GM23338 (cell line): ENCODE measurements at regions not wholly inside any gene's neighbourhood (a gene's known extent, or its start where the extent isn't known, plus 50 kb on each side); places are given as distances from the start of the nearest gene placed in this dataset.

Source experiments
- ATAC-seq: fragments of 200-7000 bp; cut with Tn5 transposase; 3 replicates; pipeline ENCODE4 v1.9.1; 2020
- DNase-seq: peaks from one replicate; pipeline ENCODE4 v3.0.0-alpha.2; 2015; ENCODE audit warnings: low spot score
- H2AFZ ChIP-seq: fragments of 200-600 bp; sonication (generic); 2 replicates; pipeline ENCODE4 v1.8.0; 2016; ENCODE audit warnings: antibody characterized with exemption, mild to moderate bottlenecking, moderate library complexity
- H3F3A ChIP-seq: fragments of 200-600 bp; sonication (generic); replicated peaks from 2 replicates; pipeline ENCODE4 v1.8.0; 2017; ENCODE audit warnings: antibody characterized with exemption, mixed run types, low read depth
- H3K27ac ChIP-seq: fragments of 200-600 bp; sonication (generic); 2 replicates; pipeline ENCODE4 v1.6.1; 2016; ENCODE audit warnings: low read depth
- H3K27me3 ChIP-seq: fragments of 200-600 bp; sonication (generic); 2 replicates; pipeline ENCODE4 v1.8.0; 2016; ENCODE audit warnings: mild to moderate bottlenecking, mixed run types, moderate library complexity; ENCODE audit not compliant: insufficient read depth
- H3K36me3 ChIP-seq: fragments of 200-600 bp; sonication (generic); 2 replicates; pipeline ENCODE4 v1.8.0; 2016; ENCODE audit warnings: mild to moderate bottlenecking; ENCODE audit not compliant: insufficient read depth
- H3K4me1 ChIP-seq: fragments of 200-600 bp; sonication (generic); 2 replicates; pipeline ENCODE4 v1.8.0; 2016; ENCODE audit warnings: mild to moderate bottlenecking, moderate library complexity; ENCODE audit not compliant: insufficient read depth
- H3K4me2 ChIP-seq: fragments of 200-600 bp; sonication (generic); 2 replicates; pipeline ENCODE4 v1.7.1; 2017; ENCODE audit warnings: mixed run types
- H3K4me3 ChIP-seq: fragments of 200-600 bp; sonication (generic); 2 replicates; pipeline ENCODE4 v1.6.1; 2016; ENCODE audit warnings: mixed run types
- H3K79me2 ChIP-seq: fragments of 200-600 bp; sonication (generic); replicated peaks from 2 replicates; pipeline ENCODE4 v1.8.0; 2017; ENCODE audit warnings: mild to moderate bottlenecking; ENCODE audit not compliant: insufficient read depth
- H3K9me2 ChIP-seq: fragments of 200-600 bp; sonication (generic); 2 replicates; pipeline ENCODE4 v1.8.0; 2017; ENCODE audit not compliant: insufficient read depth
- H4K20me1 ChIP-seq: fragments of 200-600 bp; sonication (generic); replicated peaks from 2 replicates; pipeline ENCODE4 v1.8.0; 2017; ENCODE audit warnings: mild to moderate bottlenecking; ENCODE audit not compliant: insufficient read depth
- H3K27ac Mint-ChIP-seq: 2 replicates; pipeline ENCODE4 v1.8.0; 2020; ENCODE audit warnings: inconsistent platforms, mild to moderate bottlenecking, moderate library complexity, mixed read lengths
- H3K27me3 Mint-ChIP-seq: 3 replicates; pipeline ENCODE4 v1.8.0; 2022; ENCODE audit warnings: low read depth, mild to moderate bottlenecking, moderate library complexity, mixed read lengths, inconsistent platforms; ENCODE audit not compliant: insufficient read depth, poor library complexity
- H3K36me3 Mint-ChIP-seq: 3 replicates; pipeline ENCODE4 v1.8.0; 2021; ENCODE audit warnings: low read depth, mild to moderate bottlenecking, inconsistent platforms, moderate library complexity, mixed read lengths
- H3K4me1 Mint-ChIP-seq: 3 replicates; pipeline ENCODE4 v1.8.0; 2020; ENCODE audit warnings: mild to moderate bottlenecking, inconsistent platforms, mixed read lengths
- H3K4me3 Mint-ChIP-seq: 3 replicates; pipeline ENCODE4 v1.8.0; 2021; ENCODE audit warnings: moderate library complexity, mild to moderate bottlenecking, inconsistent platforms, mixed read lengths
- H3K9me3 Mint-ChIP-seq: 3 replicates; pipeline ENCODE4 v1.8.0; 2020; ENCODE audit warnings: moderate library complexity, mild to moderate bottlenecking, inconsistent platforms, mixed read lengths
- CREB1 ChIP-seq: fragments of 250-450 bp; sonication (Bioruptor Pico); IDR thresholded peaks from 2 replicates; pipeline ENCODE4 v1.5.0; 2020; ENCODE audit warnings: low read depth, mild to moderate bottlenecking, moderate library complexity
- EZH2 ChIP-seq: fragments of 200-600 bp; sonication (generic); IDR thresholded peaks from one replicate; pipeline ENCODE4 v1.8.0; 2017; ENCODE audit warnings: antibody characterized with exemption, mild to moderate bottlenecking, low read depth; ENCODE audit not compliant: unreplicated experiment
- EZH2phosphoT487 ChIP-seq: fragments of 200-600 bp; sonication (generic); IDR thresholded peaks from one replicate; pipeline ENCODE4 v1.8.1; 2018; ENCODE audit warnings: antibody characterized with exemption; ENCODE audit not compliant: unreplicated experiment
- JUNB ChIP-seq: IDR thresholded peaks from one replicate; pipeline ENCODE4 v1.6.1; 2016; ENCODE audit warnings: antibody characterized with exemption; ENCODE audit not compliant: unreplicated experiment
- NANOG ChIP-seq: IDR thresholded peaks from 2 replicates; pipeline ENCODE4 v1.6.1; 2016; ENCODE audit warnings: antibody characterized with exemption, borderline replicate concordance
- POLR2AphosphoS5 ChIP-seq: IDR thresholded peaks from 2 replicates; pipeline ENCODE4 v1.6.1; 2016; ENCODE audit warnings: antibody characterized with exemption, low read depth
- STAT1 ChIP-seq: IDR thresholded peaks from one replicate; pipeline ENCODE4 v1.6.1; 2016; ENCODE audit warnings: antibody characterized with exemption; ENCODE audit not compliant: unreplicated experiment
- ZNF114 ChIP-seq: fragments of 250-450 bp; sonication (Bioruptor Pico); IDR thresholded peaks from 2 replicates; pipeline ENCODE4 v1.5.0; 2020; ENCODE audit warnings: mild to moderate bottlenecking, moderate library complexity
- ZNF331 ChIP-seq: fragments of 250-450 bp; sonication (Bioruptor Pico); IDR thresholded peaks from 2 replicates; pipeline ENCODE4 v1.5.0; 2020; ENCODE audit warnings: low read depth, mild to moderate bottlenecking, moderate library complexity
- TF ChIP-seq, protein P1 (sequence below): IDR thresholded peaks from 2 replicates; pipeline ENCODE4 v1.6.1; 2016; ENCODE audit warnings: antibody characterized with exemption
- TF ChIP-seq, protein P2 (sequence below), 2 experiments: fragments of 200-600 bp in 1 of 2; sonication (generic) in 1 of 2; conservative IDR thresholded peaks; 2 replicates each; pipeline versions ENCODE4 v1.5.1 to v1.6.1; 2016 to 2017; ENCODE audit warnings: antibody characterized with exemption in 2 of 2, low read depth in 2 of 2, mild to moderate bottlenecking in 2 of 2, moderate library complexity in 1 of 2
- TF ChIP-seq, protein P3 (sequence below): IDR thresholded peaks from one replicate; pipeline ENCODE4 v1.6.1; 2018; ENCODE audit warnings: antibody characterized with exemption; ENCODE audit not compliant: unreplicated experiment

DNA sequence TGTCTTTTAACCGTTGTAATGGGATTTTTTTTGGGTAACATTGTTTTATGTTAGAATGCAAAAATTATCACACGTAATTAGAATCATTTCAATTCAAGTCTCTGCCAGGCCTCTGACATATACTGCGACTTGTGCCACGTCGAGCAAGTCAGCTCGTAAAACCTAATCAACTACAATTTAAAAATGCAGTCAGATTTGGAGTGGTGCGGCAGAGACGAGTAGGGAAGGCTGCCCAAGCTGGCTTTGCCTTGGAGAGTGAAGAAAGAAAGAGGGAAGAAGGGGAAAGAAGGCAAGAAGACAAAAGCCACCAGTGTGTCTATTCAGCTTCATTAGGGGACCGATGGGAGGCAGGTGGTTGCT lies 110.7 kb downstream of the MIAT start:
- H3K9me2 ChIP-seq, result no peaks in the 10 kb centered on the region
- H3K4me2 ChIP-seq, result no peak overlapping the region
- DNase-seq (no peak), ATAC-seq (no peak)
- no peak overlapping the region for H3K4me3 Mint-ChIP-seq
- H3K79me2 ChIP-seq, result no peaks in the 10 kb centered on the region
- H3F3A ChIP-seq, result no peaks in the 10 kb centered on the region
- H3K27ac ChIP-seq, result no peak overlapping the region
- peaks cover 10% of the 10 kb centered on the region for H3K4me1 Mint-ChIP-seq
- H3K36me3 Mint-ChIP-seq, result peaks cover 9% of the 10 kb centered on the region; the same call in 2 of the 3 replicates
- no peak overlapping the region for H3K27ac Mint-ChIP-seq
- H4K20me1 ChIP-seq, result no peaks in the 10 kb centered on the region
- H3K27me3 Mint-ChIP-seq, result peaks cover 2% of the 10 kb centered on the region
- H3K9me3 Mint-ChIP-seq, result peaks cover 17% of the 10 kb centered on the region
- peaks cover 8% of the 10 kb centered on the region for H3K4me1 ChIP-seq
- H3K4me3 ChIP-seq, result no peak overlapping the region
- no peak overlapping the region for H2AFZ ChIP-seq
- H3K27me3 ChIP-seq, result no peaks in the 10 kb centered on the region
- TF ChIP-seq, protein P1, sequence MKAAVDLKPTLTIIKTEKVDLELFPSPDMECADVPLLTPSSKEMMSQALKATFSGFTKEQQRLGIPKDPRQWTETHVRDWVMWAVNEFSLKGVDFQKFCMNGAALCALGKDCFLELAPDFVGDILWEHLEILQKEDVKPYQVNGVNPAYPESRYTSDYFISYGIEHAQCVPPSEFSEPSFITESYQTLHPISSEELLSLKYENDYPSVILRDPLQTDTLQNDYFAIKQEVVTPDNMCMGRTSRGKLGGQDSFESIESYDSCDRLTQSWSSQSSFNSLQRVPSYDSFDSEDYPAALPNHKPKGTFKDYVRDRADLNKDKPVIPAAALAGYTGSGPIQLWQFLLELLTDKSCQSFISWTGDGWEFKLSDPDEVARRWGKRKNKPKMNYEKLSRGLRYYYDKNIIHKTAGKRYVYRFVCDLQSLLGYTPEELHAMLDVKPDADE, result no peak
- TF ChIP-seq JUNB (no peak), ZNF331 (CRISPR knock-in tag) (no peak), NANOG (no peak), STAT1 (no peak), POLR2AphosphoS5 (no peak)
- TF ChIP-seq, protein P2, sequence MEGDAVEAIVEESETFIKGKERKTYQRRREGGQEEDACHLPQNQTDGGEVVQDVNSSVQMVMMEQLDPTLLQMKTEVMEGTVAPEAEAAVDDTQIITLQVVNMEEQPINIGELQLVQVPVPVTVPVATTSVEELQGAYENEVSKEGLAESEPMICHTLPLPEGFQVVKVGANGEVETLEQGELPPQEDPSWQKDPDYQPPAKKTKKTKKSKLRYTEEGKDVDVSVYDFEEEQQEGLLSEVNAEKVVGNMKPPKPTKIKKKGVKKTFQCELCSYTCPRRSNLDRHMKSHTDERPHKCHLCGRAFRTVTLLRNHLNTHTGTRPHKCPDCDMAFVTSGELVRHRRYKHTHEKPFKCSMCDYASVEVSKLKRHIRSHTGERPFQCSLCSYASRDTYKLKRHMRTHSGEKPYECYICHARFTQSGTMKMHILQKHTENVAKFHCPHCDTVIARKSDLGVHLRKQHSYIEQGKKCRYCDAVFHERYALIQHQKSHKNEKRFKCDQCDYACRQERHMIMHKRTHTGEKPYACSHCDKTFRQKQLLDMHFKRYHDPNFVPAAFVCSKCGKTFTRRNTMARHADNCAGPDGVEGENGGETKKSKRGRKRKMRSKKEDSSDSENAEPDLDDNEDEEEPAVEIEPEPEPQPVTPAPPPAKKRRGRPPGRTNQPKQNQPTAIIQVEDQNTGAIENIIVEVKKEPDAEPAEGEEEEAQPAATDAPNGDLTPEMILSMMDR (conservative IDR thresholded peaks at IDR 0.05; ENCODE audit: low read depth in 2 of 2), result no peak
- no peaks in the 10 kb centered on the region for H3K36me3 ChIP-seq

DNA sequence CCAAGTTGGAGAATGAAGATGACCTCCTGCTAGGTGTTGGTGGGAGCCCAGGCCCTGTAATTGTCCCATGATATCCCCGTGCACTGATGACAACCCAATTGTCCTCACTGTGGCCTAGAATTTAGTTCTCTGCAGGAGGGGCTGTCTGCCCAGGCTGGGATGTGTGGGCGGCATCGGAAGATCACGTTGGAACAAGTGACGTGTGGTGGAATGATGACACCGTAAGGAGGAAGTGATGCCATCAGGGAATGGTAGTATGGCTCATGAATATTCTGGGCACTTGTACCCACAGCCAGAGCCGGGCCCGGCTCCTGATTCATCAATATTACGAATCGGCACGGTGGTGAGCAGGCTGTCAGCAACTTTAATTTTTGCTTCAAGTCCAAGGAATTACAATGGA lies 111.6 kb downstream of the MIAT start:
- H3K4me1 ChIP-seq, result peaks cover 6% of the 10 kb centered on the region
- H3K27me3 Mint-ChIP-seq, result peaks cover 2% of the 10 kb centered on the region
- H3K36me3 ChIP-seq, result no peaks in the 10 kb centered on the region
- H3K4me1 Mint-ChIP-seq, result peaks cover 4% of the 10 kb centered on the region
- DNase-seq, result no peak
- H3K27ac Mint-ChIP-seq, result no peak overlapping the region
- peaks cover 22% of the 10 kb centered on the region for H3K9me3 Mint-ChIP-seq
- no peaks in the 10 kb centered on the region for H4K20me1 ChIP-seq
- no peak overlapping the region for H3K27ac ChIP-seq
- H3K36me3 Mint-ChIP-seq, result peaks cover 14% of the 10 kb centered on the region; the same call in 2 of the 3 replicates
- H3F3A ChIP-seq, result no peaks in the 10 kb centered on the region
- no peak overlapping the region for H3K4me3 ChIP-seq
- H3K4me2 ChIP-seq, result no peak overlapping the region
- no peaks in the 10 kb centered on the region for H3K27me3 ChIP-seq
- ATAC-seq, result no peak
- H2AFZ ChIP-seq, result no peak overlapping the region
- no peaks in the 10 kb centered on the region for H3K79me2 ChIP-seq
- H3K9me2 ChIP-seq, result no peaks in the 10 kb centered on the region
- no peak overlapping the region for H3K4me3 Mint-ChIP-seq
- TF ChIP-seq EZH2phosphoT487, result no peak
- TF ChIP-seq CREB1, result no peak
- TF ChIP-seq POLR2AphosphoS5, result no peak
- TF ChIP-seq JUNB, result no peak
- TF ChIP-seq EZH2, result no peak
- TF ChIP-seq ZNF331 (CRISPR knock-in tag), result no peak
- TF ChIP-seq, protein P2 (conservative IDR thresholded peaks at IDR 0.05; ENCODE audit: low read depth in 2 of 2), result no peak
- TF ChIP-seq STAT1, result no peak
- no peak for TF ChIP-seq NANOG
- TF ChIP-seq, protein P3, sequence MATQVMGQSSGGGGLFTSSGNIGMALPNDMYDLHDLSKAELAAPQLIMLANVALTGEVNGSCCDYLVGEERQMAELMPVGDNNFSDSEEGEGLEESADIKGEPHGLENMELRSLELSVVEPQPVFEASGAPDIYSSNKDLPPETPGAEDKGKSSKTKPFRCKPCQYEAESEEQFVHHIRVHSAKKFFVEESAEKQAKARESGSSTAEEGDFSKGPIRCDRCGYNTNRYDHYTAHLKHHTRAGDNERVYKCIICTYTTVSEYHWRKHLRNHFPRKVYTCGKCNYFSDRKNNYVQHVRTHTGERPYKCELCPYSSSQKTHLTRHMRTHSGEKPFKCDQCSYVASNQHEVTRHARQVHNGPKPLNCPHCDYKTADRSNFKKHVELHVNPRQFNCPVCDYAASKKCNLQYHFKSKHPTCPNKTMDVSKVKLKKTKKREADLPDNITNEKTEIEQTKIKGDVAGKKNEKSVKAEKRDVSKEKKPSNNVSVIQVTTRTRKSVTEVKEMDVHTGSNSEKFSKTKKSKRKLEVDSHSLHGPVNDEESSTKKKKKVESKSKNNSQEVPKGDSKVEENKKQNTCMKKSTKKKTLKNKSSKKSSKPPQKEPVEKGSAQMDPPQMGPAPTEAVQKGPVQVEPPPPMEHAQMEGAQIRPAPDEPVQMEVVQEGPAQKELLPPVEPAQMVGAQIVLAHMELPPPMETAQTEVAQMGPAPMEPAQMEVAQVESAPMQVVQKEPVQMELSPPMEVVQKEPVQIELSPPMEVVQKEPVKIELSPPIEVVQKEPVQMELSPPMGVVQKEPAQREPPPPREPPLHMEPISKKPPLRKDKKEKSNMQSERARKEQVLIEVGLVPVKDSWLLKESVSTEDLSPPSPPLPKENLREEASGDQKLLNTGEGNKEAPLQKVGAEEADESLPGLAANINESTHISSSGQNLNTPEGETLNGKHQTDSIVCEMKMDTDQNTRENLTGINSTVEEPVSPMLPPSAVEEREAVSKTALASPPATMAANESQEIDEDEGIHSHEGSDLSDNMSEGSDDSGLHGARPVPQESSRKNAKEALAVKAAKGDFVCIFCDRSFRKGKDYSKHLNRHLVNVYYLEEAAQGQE, result no peak
- no peak for TF ChIP-seq ZNF114
- TF ChIP-seq, protein P1, result no peak
